ENCODE measurements at regions not wholly inside any gene's neighbourhood (a gene's known extent, or its start where the extent isn't known, plus 50 kb on each side); places are given as distances from the start of the nearest gene placed in this dataset.

DNA sequence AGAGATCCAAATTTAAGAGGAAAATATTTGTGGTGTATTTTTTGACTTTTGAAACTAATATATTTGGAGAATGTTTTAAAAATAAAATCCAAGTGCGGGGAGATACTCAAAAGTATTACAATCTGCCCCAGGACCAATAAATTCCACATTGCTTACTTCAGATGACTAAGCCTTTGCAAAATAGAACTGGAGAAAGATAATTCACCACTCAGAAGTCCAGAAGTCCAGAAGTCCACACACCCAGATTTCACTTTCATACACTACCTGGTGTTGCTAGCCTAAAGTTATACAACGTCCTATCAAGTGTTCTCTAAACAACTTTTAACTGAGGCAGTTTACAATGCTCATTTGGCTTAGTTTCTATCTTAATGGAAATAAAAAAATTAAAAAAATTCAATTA, 487.0 kb upstream of the SEMA3D start:
- TF ChIP-seq POLR2AphosphoS5 (IDR thresholded peaks at IDR 0.05): no peak
- TF ChIP-seq, protein P1, sequence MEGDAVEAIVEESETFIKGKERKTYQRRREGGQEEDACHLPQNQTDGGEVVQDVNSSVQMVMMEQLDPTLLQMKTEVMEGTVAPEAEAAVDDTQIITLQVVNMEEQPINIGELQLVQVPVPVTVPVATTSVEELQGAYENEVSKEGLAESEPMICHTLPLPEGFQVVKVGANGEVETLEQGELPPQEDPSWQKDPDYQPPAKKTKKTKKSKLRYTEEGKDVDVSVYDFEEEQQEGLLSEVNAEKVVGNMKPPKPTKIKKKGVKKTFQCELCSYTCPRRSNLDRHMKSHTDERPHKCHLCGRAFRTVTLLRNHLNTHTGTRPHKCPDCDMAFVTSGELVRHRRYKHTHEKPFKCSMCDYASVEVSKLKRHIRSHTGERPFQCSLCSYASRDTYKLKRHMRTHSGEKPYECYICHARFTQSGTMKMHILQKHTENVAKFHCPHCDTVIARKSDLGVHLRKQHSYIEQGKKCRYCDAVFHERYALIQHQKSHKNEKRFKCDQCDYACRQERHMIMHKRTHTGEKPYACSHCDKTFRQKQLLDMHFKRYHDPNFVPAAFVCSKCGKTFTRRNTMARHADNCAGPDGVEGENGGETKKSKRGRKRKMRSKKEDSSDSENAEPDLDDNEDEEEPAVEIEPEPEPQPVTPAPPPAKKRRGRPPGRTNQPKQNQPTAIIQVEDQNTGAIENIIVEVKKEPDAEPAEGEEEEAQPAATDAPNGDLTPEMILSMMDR (IDR thresholded peaks at IDR 0.05; ENCODE audit: poor library complexity, severe bottlenecking): no peak
- TF ChIP-seq EZH2 (IDR thresholded peaks at IDR 0.05; ENCODE audit: borderline replicate concordance, insufficient read depth, low read length, poor library complexity, severe bottlenecking): no peak
- no peak for TF ChIP-seq EP300 (conservative IDR thresholded peaks at IDR 0.05; ENCODE audit: poor library complexity, severe bottlenecking)
